Natural killer cell (primary cell): ENCODE measurements at regions not wholly inside any gene's neighbourhood (a gene's known extent, or its start where the extent isn't known, plus 50 kb on each side); places are given as distances from the start of the nearest gene placed in this dataset.

Experiments
- ATAC-seq, 3 donors: fragments of 150-1000 bp in 2 of 3; fragments of 200-7000 bp in 1 of 3; cut with Tn5 transposase; 1 replicate in 1 of 3; 2 replicates in 2 of 3; pipeline ENCODE4 v1.10.0; 2021; ENCODE audit warnings: mild to moderate bottlenecking in 2 of 3, moderate library complexity in 2 of 3
- DNase-seq, 2 donors: peaks; one replicate each; pipeline versions ENCODE4 v3.0.0 to v3.0.0-alpha.2; 2013 to 2021; ENCODE audit warnings: mixed read lengths in 1 of 2
- H3K27ac ChIP-seq: one replicate; pipeline ENCODE4 v1.5.1; 2013; ENCODE audit warnings: mild to moderate bottlenecking, low read length
- H3K27me3 ChIP-seq: one replicate; pipeline ENCODE4 v1.6.1; 2013; ENCODE audit warnings: low read length; ENCODE audit not compliant: control insufficient read depth, insufficient read depth
- H3K36me3 ChIP-seq: one replicate; pipeline ENCODE4 v1.6.1; 2013; ENCODE audit warnings: low read length; ENCODE audit not compliant: control insufficient read depth, insufficient read depth
- H3K4me1 ChIP-seq: one replicate; pipeline ENCODE4 v1.6.1; 2013; ENCODE audit warnings: low read length; ENCODE audit not compliant: control insufficient read depth, insufficient read depth
- H3K4me3 ChIP-seq: one replicate; pipeline ENCODE4 v1.5.1; 2013; ENCODE audit warnings: low read length
- H3K9me3 ChIP-seq: one replicate; pipeline ENCODE4 v1.6.1; 2013; ENCODE audit warnings: low read length; ENCODE audit not compliant: control insufficient read depth, insufficient read depth
- H3K27ac Mint-ChIP-seq, 2 donors: one replicate each; pipeline ENCODE4 v1.8.0; 2022; ENCODE audit warnings: mild to moderate bottlenecking in 2 of 2, mixed read lengths in 2 of 2, moderate library complexity in 1 of 2
- H3K27me3 Mint-ChIP-seq, 2 donors: one replicate each; pipeline ENCODE4 v1.8.0; 2022; ENCODE audit warnings: low read depth in 2 of 2, mixed read lengths in 2 of 2
- H3K36me3 Mint-ChIP-seq: one replicate; pipeline ENCODE4 v1.8.0; 2022; ENCODE audit warnings: mixed read lengths
- H3K4me1 Mint-ChIP-seq, 2 donors: one replicate each; pipeline ENCODE4 v1.8.0; 2022; ENCODE audit warnings: mixed read lengths in 2 of 2
- H3K4me3 Mint-ChIP-seq: one replicate; pipeline ENCODE4 v1.8.0; 2022; ENCODE audit warnings: mild to moderate bottlenecking, moderate library complexity, mixed read lengths
- H3K9me3 Mint-ChIP-seq, 2 donors: one replicate each; pipeline ENCODE4 v1.8.0; 2022; ENCODE audit warnings: mixed read lengths in 2 of 2
- WGBS: methylation state at CpG from one replicate; pipeline ENCODE4 v1.1.7; 2013; ENCODE audit warnings: missing lambda C conversion rate; ENCODE audit not compliant: insufficient coverage; 5-methylcytosine and 5-hydroxymethylcytosine counted together
- intact Hi-C: fragments of 100-400 bp; cut with micrococcal nuclease; formaldehyde crosslinking; loops from one replicate; pipeline ENCODE4 v1.14.2; 2022
- TF ChIP-seq, protein P1 (sequence below): fragments of 200-600 bp; IDR thresholded peaks from one replicate; pipeline ENCODE4 v1.8.0; 2022; ENCODE audit warnings: antibody characterized with exemption

- H3K9me3 ChIP-seq = peaks cover 5% of the 10 kb centered on the region
- TF ChIP-seq, protein P1, sequence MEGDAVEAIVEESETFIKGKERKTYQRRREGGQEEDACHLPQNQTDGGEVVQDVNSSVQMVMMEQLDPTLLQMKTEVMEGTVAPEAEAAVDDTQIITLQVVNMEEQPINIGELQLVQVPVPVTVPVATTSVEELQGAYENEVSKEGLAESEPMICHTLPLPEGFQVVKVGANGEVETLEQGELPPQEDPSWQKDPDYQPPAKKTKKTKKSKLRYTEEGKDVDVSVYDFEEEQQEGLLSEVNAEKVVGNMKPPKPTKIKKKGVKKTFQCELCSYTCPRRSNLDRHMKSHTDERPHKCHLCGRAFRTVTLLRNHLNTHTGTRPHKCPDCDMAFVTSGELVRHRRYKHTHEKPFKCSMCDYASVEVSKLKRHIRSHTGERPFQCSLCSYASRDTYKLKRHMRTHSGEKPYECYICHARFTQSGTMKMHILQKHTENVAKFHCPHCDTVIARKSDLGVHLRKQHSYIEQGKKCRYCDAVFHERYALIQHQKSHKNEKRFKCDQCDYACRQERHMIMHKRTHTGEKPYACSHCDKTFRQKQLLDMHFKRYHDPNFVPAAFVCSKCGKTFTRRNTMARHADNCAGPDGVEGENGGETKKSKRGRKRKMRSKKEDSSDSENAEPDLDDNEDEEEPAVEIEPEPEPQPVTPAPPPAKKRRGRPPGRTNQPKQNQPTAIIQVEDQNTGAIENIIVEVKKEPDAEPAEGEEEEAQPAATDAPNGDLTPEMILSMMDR = no peak
- Mint-ChIP-seq H3K9me3 (no peaks in the 10 kb centered on the region), H3K4me1 (no peaks in the 10 kb centered on the region), H3K27ac (no peak overlapping the region), H3K36me3 (no peaks in the 10 kb centered on the region), H3K4me3 (no peak overlapping the region), H3K27me3 (peaks cover 0 to 3% of the 10 kb centered on the region in 2 donors)
- no peak overlapping the region for H3K27ac ChIP-seq
- ATAC-seq = no peak
- no peak for DNase-seq
- intact Hi-C loops = no loop called here
- no peaks in the 10 kb centered on the region for H3K36me3 ChIP-seq
- 95% methylated on average over 2 of the region's 2 CpGs for WGBS
- no peaks in the 10 kb centered on the region for H3K4me1 ChIP-seq
- H3K4me3 ChIP-seq = no peak overlapping the region
- no peaks in the 10 kb centered on the region for H3K27me3 ChIP-seq
Observed at GRCh38 chr3:106610362-106610959, 741.6 kb upstream of the CBLB start.

DNA sequence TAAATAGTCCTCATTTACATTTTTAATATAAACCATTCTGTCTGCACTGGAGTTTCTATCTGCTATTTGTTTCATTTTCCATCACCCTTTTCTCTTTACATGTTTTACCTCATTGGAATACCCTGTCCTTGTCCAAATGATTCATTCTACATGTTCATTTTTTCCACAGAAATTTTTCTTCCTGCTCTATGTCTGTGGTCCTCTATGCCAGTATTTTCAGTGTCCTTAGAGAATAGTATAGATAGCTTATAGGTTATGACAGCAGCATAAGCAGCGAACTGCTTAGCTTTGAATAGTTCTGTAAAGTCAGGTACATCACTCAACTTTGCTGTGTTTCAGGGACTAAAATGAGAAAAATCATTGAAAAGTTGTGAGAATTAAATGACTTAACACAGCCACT, 742.3 kb upstream of the CBLB start:
- no peak overlapping the region for H3K4me3 Mint-ChIP-seq
- H3K9me3 ChIP-seq = peaks cover 5% of the 10 kb centered on the region
- TF ChIP-seq, protein P1 = no peak
- H3K36me3 Mint-ChIP-seq = no peaks in the 10 kb centered on the region
- intact Hi-C loops = no loop called here
- H3K9me3 Mint-ChIP-seq = no peaks in the 10 kb centered on the region
- ATAC-seq = no peak
- WGBS = 93% methylated on average over 1 of the region's 1 CpG
- no peak overlapping the region for H3K27ac Mint-ChIP-seq
- peaks cover 0 to 3% of the 10 kb centered on the region in 2 donors for H3K27me3 Mint-ChIP-seq
- no peaks in the 10 kb centered on the region for H3K4me1 ChIP-seq
- H3K4me3 ChIP-seq = no peak overlapping the region
- no peak for DNase-seq
- H3K27ac ChIP-seq = no peak overlapping the region
- no peaks in the 10 kb centered on the region for H3K4me1 Mint-ChIP-seq
- no peaks in the 10 kb centered on the region for H3K36me3 ChIP-seq
- H3K27me3 ChIP-seq = no peaks in the 10 kb centered on the region

DNA sequence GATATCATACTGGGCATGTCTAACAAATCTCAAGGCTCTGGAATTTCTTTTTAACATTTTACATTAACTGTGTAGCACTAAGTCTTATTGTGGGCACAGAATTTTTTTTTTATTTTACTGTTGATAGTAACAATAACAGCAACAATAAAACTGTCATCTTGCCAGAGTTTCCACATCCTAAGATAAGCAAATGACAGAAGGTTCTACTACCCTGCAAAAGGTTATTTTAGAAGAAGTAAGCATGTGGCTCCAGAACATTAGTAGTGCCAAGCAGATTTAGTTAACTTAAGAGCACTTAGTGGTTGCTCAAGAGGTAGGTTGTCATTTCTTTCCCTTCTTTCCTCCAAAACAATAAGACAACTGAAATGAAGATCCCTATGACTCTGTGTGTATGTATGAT, 743.0 kb upstream of the CBLB start:
- H3K4me3 Mint-ChIP-seq = no peak overlapping the region
- intact Hi-C loops = no loop called here

More for the DNA sequence above, 743.0 kb upstream of the CBLB start:
- H3K9me3 ChIP-seq = peaks cover 5% of the 10 kb centered on the region
- Mint-ChIP-seq H3K27ac (no peak overlapping the region), H3K4me1 (no peaks in the 10 kb centered on the region), H3K36me3 (no peaks in the 10 kb centered on the region), H3K9me3 (no peaks in the 10 kb centered on the region), H3K27me3 (peaks cover 0 to 3% of the 10 kb centered on the region in 2 donors)
- no peak overlapping the region for H3K4me3 ChIP-seq
- no peaks in the 10 kb centered on the region for H3K4me1 ChIP-seq
- H3K27ac ChIP-seq = no peak overlapping the region
- no peaks in the 10 kb centered on the region for H3K36me3 ChIP-seq
- no peak for DNase-seq
- no peak for ATAC-seq
- TF ChIP-seq, protein P1 = no peak
- no peaks in the 10 kb centered on the region for H3K27me3 ChIP-seq
